ENCODE measurements at regions not wholly inside any gene's neighbourhood (a gene's known extent, or its start where the extent isn't known, plus 50 kb on each side); places are given as distances from the start of the nearest gene placed in this dataset.

- in situ Hi-C loops (cut with HindIII; ENCODE audit: low pct_unique_long_range_greater_than_20kb, low sequenced_read_pairs) = no loop called here
- DNase-seq (ENCODE audit: low read depth in 1 of 2, low spot score in 1 of 2) = no peak
- TF ChIP-seq JUND (IDR thresholded peaks at IDR 0.05; ENCODE audit: low read depth) = no peak
These were observed 165.1 kb upstream of the PCSK2 start for GRCh38 chr20:17061715-17062114.

- TF ChIP-seq JUND (IDR thresholded peaks at IDR 0.05; ENCODE audit: low read depth) = no peak
- no peak for DNase-seq (ENCODE audit: low read depth in 1 of 2, low spot score in 1 of 2)
- in situ Hi-C loops (cut with HindIII; ENCODE audit: low pct_unique_long_range_greater_than_20kb, low sequenced_read_pairs) = no loop called here
These were observed 164.1 kb upstream of the PCSK2 start for GRCh38 chr20:17062712-17063111.

GRCh38 chr20:17066902-17067301 is 159.9 kb upstream of the PCSK2 start:
- TF ChIP-seq JUND (IDR thresholded peaks at IDR 0.05; ENCODE audit: low read depth) = no peak
- in situ Hi-C loops (cut with HindIII; ENCODE audit: low pct_unique_long_range_greater_than_20kb, low sequenced_read_pairs) = no loop called here
- no peak for DNase-seq (ENCODE audit: low read depth in 1 of 2, low spot score in 1 of 2)

- in situ Hi-C loops (cut with HindIII; ENCODE audit: low pct_unique_long_range_greater_than_20kb, low sequenced_read_pairs) = no loop called here
- no peak for TF ChIP-seq JUND (IDR thresholded peaks at IDR 0.05; ENCODE audit: low read depth)
- no peak for DNase-seq (ENCODE audit: low read depth in 1 of 2, low spot score in 1 of 2)
These were observed 158.6 kb upstream of the PCSK2 start for GRCh38 chr20:17068084-17068711.

GRCh38 chr20:17077030-17077429 is 149.8 kb upstream of the PCSK2 start:
- no peak for DNase-seq (ENCODE audit: low read depth in 1 of 2, low spot score in 1 of 2)
- TF ChIP-seq JUND (IDR thresholded peaks at IDR 0.05; ENCODE audit: low read depth) = no peak
- in situ Hi-C loops (cut with HindIII; ENCODE audit: low pct_unique_long_range_greater_than_20kb, low sequenced_read_pairs) = no loop called here

- TF ChIP-seq JUND (IDR thresholded peaks at IDR 0.05; ENCODE audit: low read depth) = no peak
- peak in 1 of 2 experiments; percentile 33 for DNase-seq (ENCODE audit: low read depth in 1 of 2, low spot score in 1 of 2)
- in situ Hi-C loops (cut with HindIII; ENCODE audit: low pct_unique_long_range_greater_than_20kb, low sequenced_read_pairs) = no loop called here
These were observed 143.1 kb upstream of the PCSK2 start for GRCh38 chr20:17083738-17084137.

- in situ Hi-C loops (cut with HindIII; ENCODE audit: low pct_unique_long_range_greater_than_20kb, low sequenced_read_pairs) = no loop called here
- no peak for TF ChIP-seq JUND (IDR thresholded peaks at IDR 0.05; ENCODE audit: low read depth)
- no peak for DNase-seq (ENCODE audit: low read depth in 1 of 2, low spot score in 1 of 2)
These were observed 141.9 kb upstream of the PCSK2 start for GRCh38 chr20:17084909-17085308.

GRCh38 chr20:17093782-17094181 is 133.1 kb upstream of the PCSK2 start:
- no peak for TF ChIP-seq JUND (IDR thresholded peaks at IDR 0.05; ENCODE audit: low read depth)
- no peak for DNase-seq (ENCODE audit: low read depth in 1 of 2, low spot score in 1 of 2)
- in situ Hi-C loops (cut with HindIII; ENCODE audit: low pct_unique_long_range_greater_than_20kb, low sequenced_read_pairs) = no loop called here

- DNase-seq (ENCODE audit: low read depth in 1 of 2, low spot score in 1 of 2) = no peak
- in situ Hi-C loops (cut with HindIII; ENCODE audit: low pct_unique_long_range_greater_than_20kb, low sequenced_read_pairs) = no loop called here
- TF ChIP-seq JUND (IDR thresholded peaks at IDR 0.05; ENCODE audit: low read depth) = no peak
These were observed 129.2 kb upstream of the PCSK2 start for GRCh38 chr20:17097603-17098002.

- in situ Hi-C loops (cut with HindIII; ENCODE audit: low pct_unique_long_range_greater_than_20kb, low sequenced_read_pairs) = no loop called here
- no peak for DNase-seq (ENCODE audit: low read depth in 1 of 2, low spot score in 1 of 2)
- TF ChIP-seq JUND (IDR thresholded peaks at IDR 0.05; ENCODE audit: low read depth) = no peak
These were observed 126.3 kb upstream of the PCSK2 start for GRCh38 chr20:17100506-17100905.

- DNase-seq (ENCODE audit: low read depth in 1 of 2, low spot score in 1 of 2) = no peak
- no peak for TF ChIP-seq JUND (IDR thresholded peaks at IDR 0.05; ENCODE audit: low read depth)
- in situ Hi-C loops (cut with HindIII; ENCODE audit: low pct_unique_long_range_greater_than_20kb, low sequenced_read_pairs) = no loop called here
These were observed 119.7 kb upstream of the PCSK2 start for GRCh38 chr20:17107127-17107526.

- TF ChIP-seq JUND (IDR thresholded peaks at IDR 0.05; ENCODE audit: low read depth) = no peak
- in situ Hi-C loops (cut with HindIII; ENCODE audit: low pct_unique_long_range_greater_than_20kb, low sequenced_read_pairs) = no loop called here
- DNase-seq (ENCODE audit: low read depth in 1 of 2, low spot score in 1 of 2) = no peak
These were observed 117.9 kb upstream of the PCSK2 start for GRCh38 chr20:17108896-17109295.

GRCh38 chr20:17109307-17109706 is 117.5 kb upstream of the PCSK2 start:
- TF ChIP-seq JUND (IDR thresholded peaks at IDR 0.05; ENCODE audit: low read depth) = no peak
- in situ Hi-C loops (cut with HindIII; ENCODE audit: low pct_unique_long_range_greater_than_20kb, low sequenced_read_pairs) = no loop called here
- no peak for DNase-seq (ENCODE audit: low read depth in 1 of 2, low spot score in 1 of 2)

GRCh38 chr20:17128206-17128605 is 98.6 kb upstream of the PCSK2 start:
- in situ Hi-C loops (cut with HindIII; ENCODE audit: low pct_unique_long_range_greater_than_20kb, low sequenced_read_pairs) = no loop called here
- no peak for TF ChIP-seq JUND (IDR thresholded peaks at IDR 0.05; ENCODE audit: low read depth)
- no peak for DNase-seq (ENCODE audit: low read depth in 1 of 2, low spot score in 1 of 2)
